ENCODE measurements at regions not wholly inside any gene's neighbourhood (a gene's known extent, or its start where the extent isn't known, plus 50 kb on each side); places are given as distances from the start of the nearest gene placed in this dataset.

DNA sequence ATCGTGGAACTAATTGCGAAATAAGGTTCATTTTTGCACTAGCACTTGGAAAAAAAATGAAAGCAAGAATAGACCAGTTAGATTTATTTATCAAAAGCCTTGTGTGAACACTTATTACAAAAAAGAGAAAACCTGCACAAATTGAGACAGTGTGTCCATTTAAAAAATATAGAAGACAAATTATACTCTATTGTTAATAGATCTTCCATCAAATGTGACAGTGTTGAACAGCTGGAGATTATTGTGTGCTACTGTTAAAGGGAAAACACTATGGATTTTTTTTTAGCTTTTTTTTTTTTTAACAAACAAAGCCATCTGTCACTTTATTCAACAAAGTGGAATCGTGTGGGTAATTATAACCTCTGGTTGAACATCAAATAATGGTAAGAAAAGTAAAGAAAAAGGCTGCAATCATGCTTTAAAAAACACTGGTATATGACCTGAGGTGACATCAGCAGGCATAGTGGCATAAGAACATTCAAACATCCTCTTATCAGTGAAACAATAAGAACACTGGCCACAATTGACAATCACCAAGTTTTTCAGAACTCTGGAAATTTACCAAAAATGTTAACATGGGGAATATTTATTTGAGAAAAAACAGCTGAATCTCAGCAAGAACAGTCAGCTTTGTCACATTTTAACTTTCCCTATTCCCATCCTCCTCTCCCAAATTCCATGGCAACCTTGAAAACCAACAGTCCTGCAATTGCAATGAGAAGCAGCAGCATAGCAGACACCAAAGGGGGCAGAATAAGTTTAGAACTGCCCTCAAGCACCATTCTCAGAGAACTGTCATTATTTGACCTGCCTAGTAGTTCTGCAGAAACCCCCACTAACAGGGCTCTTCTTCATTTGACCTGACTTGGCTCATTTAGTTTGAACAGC, 442.3 kb upstream of the MON1B start:
- POLR2A ChIA-PET: no interaction called here
- Mint-ChIP-seq H3K27ac (no peak overlapping the region), H3K4me1 (no peaks in the 10 kb centered on the region), H3K4me3 (no peak overlapping the region), H3K9me3 (peaks cover 3 to 25% (median 12%) of the 10 kb centered on the region in 9 donors), H3K36me3 (no peaks in the 10 kb centered on the region), H3K27me3 (no peaks in the 10 kb centered on the region)
- DNase-seq (no peak), ATAC-seq (no peak)

- Mint-ChIP-seq H3K36me3 (no peaks in the 10 kb centered on the region), H3K4me1 (no peaks in the 10 kb centered on the region), H3K27me3 (no peaks in the 10 kb centered on the region)
Measured at GRCh38 chr16:76749780-76750375, 441.1 kb upstream of the MON1B start.

DNA sequence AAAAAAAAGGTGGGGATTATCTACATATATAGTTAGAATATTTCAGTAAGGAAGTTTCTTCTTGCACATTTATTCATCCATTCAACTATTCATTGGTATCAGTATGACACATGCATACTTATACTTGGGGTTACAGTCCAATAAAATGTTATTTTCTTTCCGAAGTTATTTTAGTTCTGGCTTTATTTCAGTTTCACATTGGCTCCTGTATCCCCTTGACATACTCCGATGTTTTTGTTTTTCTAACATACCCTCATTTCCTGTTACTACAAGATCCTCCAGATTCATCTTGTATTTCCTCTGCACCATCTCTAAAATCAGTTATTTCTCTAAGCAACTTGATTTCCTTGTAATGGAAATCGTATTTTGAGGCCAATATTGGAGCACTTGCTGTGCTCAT, 435.5 kb upstream of the MON1B start:
- DNase-seq (no peak), ATAC-seq (no peak)
- Mint-ChIP-seq H3K9me3 (peaks cover 1 to 23% (median 7%) of the 10 kb centered on the region in 9 donors), H3K27me3 (no peaks in the 10 kb centered on the region), H3K4me1 (no peaks in the 10 kb centered on the region), H3K36me3 (peaks cover 0 to 5% (median 0%) of the 10 kb centered on the region in 3 donors), H3K4me3 (no peak overlapping the region), H3K27ac (no peak overlapping the region)
- POLR2A ChIA-PET: no interaction called here

More at GRCh38 chr16:76749780-76750375, 441.1 kb upstream of the MON1B start:
- Mint-ChIP-seq H3K4me3 (no peak overlapping the region), H3K9me3 (peaks cover 1 to 16% (median 9%) of the 10 kb centered on the region in 9 donors), H3K27ac (no peak overlapping the region)
- POLR2A ChIA-PET: no interaction called here
- DNase-seq: no peak
- ATAC-seq: no peak

DNA sequence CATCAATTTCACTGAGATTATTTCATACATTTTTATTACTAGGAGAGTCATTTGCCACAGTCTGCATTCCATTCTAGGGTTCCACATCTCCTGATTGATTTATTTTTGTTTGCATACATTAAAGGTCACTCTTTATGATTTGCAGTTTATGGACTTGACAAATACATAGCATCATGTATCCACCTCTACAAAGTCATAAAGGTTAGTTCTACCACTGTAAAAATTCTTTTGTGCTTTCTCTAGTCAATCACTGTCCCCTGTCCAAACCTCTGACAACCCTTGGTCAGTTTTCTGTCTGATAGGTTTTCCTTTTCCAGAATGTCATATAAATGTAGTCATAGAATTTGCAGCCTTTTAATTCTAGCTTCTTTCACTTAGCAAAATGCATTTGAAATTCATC, 434.6 kb upstream of the MON1B start:
- POLR2A ChIA-PET: no interaction called here
- Mint-ChIP-seq H3K36me3 (peaks cover 0 to 5% (median 0%) of the 10 kb centered on the region in 3 donors), H3K4me3 (no peak overlapping the region), H3K27ac (no peak overlapping the region), H3K9me3 (peaks cover 4 to 31% (median 10%) of the 10 kb centered on the region in 9 donors), H3K27me3 (no peaks in the 10 kb centered on the region), H3K4me1 (no peaks in the 10 kb centered on the region)
- ATAC-seq: no peak
- no peak for DNase-seq

DNA sequence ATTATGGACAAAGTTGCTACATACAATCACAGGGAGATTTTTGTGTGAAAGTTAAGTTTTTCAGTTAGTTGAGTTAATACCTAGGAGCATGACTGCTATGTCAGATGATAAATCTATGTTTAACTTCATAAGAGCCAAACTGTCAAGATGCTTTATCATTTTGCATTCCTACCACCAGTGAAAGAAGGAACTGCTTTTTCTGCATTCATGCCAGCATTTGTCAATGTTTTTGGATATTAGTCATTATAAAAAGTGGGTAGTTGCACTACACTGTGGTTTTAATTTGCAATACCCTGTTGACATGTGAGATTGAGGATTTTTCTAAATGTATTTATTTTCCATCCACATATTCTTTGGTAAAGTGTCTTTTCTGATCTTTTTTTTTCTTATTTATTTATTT, 434.0 kb upstream of the MON1B start:
- Mint-ChIP-seq H3K27me3 (no peaks in the 10 kb centered on the region), H3K27ac (no peak overlapping the region), H3K4me3 (no peak overlapping the region), H3K4me1 (no peaks in the 10 kb centered on the region), H3K9me3 (peaks cover 4 to 32% (median 11%) of the 10 kb centered on the region in 9 donors), H3K36me3 (peaks cover 0 to 5% (median 0%) of the 10 kb centered on the region in 3 donors)
- no peak for ATAC-seq
- POLR2A ChIA-PET: no interaction called here
- DNase-seq: no peak

DNA sequence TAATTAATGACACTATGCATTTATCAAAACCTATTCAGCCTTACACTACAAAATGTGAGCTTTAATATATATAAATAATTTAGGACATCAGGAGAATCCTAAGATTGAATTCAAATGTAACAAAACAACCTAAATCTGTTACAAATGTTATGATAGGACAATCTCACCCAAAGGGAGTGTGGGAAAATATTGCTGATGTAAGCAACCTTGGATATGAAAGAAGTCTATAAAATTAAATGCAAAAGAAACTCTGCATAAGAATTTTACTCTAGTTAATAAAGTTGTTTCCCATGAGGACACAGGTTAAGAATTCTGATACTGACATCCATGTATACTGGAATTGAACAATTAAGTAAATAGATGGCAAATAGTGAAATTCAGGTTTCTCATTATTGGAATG, 424.5 kb upstream of the MON1B start:
- DNase-seq (no peak), ATAC-seq (no peak)
- POLR2A ChIA-PET: no interaction called here
- Mint-ChIP-seq H3K27me3 (no peaks in the 10 kb centered on the region), H3K9me3 (peaks cover 4 to 29% (median 18%) of the 10 kb centered on the region in 9 donors), H3K4me1 (no peaks in the 10 kb centered on the region), H3K36me3 (no peaks in the 10 kb centered on the region), H3K4me3 (no peak overlapping the region), H3K27ac (no peak overlapping the region)

- Mint-ChIP-seq H3K27me3 (no peaks in the 10 kb centered on the region), H3K4me1 (no peaks in the 10 kb centered on the region), H3K27ac (no peak overlapping the region)
Measured at GRCh38 chr16:76768316-76768715, 422.7 kb upstream of the MON1B start.

DNA sequence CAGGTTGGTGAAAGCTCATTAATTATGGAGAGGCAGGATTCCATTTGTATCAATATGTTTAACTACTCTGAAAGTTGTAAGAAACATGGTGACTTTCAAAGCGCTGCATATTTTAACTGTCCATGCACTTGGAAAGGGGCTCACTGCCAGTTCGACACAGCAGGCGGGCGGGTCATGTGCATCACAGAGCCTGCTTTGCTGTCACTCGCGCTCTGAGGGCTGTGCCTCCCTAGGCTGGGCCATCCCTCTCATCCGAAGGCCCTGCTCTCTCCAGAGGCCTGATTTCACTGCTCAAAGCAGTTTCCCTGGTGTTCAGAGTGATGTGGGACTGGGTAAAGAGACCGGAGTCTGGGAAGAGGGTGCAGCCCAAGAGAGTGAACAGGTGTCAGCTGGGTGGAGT, 422.0 kb upstream of the MON1B start:
- ATAC-seq (no peak), DNase-seq (no peak)
- Mint-ChIP-seq H3K27ac (no peak overlapping the region), H3K9me3 (peaks cover 0 to 32% (median 9%) of the 10 kb centered on the region in 9 donors), H3K4me3 (no peak overlapping the region), H3K4me1 (no peaks in the 10 kb centered on the region), H3K27me3 (no peaks in the 10 kb centered on the region), H3K36me3 (no peaks in the 10 kb centered on the region)
- POLR2A ChIA-PET: no interaction called here

More at GRCh38 chr16:76768316-76768715, 422.7 kb upstream of the MON1B start:
- DNase-seq: no peak
- no peak for ATAC-seq
- POLR2A ChIA-PET: no interaction called here
- Mint-ChIP-seq H3K36me3 (no peaks in the 10 kb centered on the region), H3K4me3 (no peak overlapping the region), H3K9me3 (peaks cover 0 to 29% (median 9%) of the 10 kb centered on the region in 9 donors)

GRCh38 chr16:76771216-76771615, 419.8 kb upstream of the MON1B start:
- Mint-ChIP-seq H3K27ac (no peak overlapping the region), H3K36me3 (no peaks in the 10 kb centered on the region), H3K4me1 (no peaks in the 10 kb centered on the region), H3K27me3 (no peaks in the 10 kb centered on the region), H3K9me3 (peaks cover 0 to 33% (median 7%) of the 10 kb centered on the region in 9 donors), H3K4me3 (no peak overlapping the region)
- POLR2A ChIA-PET: no interaction called here
- ATAC-seq: no peak
- DNase-seq: no peak

DNA sequence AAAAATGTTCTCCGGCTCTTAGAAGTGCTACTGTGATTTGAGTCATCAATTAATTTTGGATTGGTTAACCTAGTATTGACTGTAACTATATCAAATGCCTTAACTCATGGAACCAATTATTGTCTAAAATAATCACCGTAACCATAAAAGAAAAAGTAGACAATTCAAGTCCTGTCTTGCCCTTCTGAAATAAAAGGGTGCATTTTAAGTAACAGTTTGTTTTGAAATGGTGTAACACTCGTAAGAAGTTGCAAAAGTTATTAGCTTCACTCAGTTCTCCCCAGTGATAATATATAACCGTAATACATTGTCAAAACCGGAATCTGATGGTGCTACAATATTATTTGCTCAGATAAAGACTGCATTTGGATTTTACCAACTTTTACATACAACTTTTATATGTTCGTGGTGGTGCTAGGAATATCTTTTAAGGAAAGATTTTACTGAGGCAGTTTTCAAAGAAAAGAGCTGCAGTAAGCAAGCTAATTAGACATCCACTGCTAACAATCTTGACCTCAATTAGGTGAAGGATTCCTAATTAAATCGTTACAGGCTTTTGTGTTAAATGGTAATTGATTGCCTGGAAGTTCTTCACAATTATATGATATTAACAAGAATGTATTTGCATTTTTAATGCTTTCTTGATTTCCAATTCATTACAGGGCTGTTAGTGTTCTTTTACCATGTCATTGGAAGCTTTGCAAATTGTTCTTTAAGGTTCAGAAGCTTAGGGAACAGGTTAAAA, 413.1 kb upstream of the MON1B start:
- no peak overlapping the region for H3K27ac Mint-ChIP-seq
- no peaks in the 10 kb centered on the region for H3K4me1 Mint-ChIP-seq
- H3K9me3 Mint-ChIP-seq: peaks cover 4 to 47% (median 8%) of the 10 kb centered on the region in 9 donors

GRCh38 chr16:76780556-76780955, 410.4 kb upstream of the MON1B start:
- peaks cover 0 to 6% (median 0%) of the 10 kb centered on the region in 3 donors for H3K36me3 Mint-ChIP-seq
- ATAC-seq (no peak), DNase-seq (no peak)
- no peak overlapping the region for H3K4me3 Mint-ChIP-seq
- H3K27ac Mint-ChIP-seq: no peak overlapping the region
- POLR2A ChIA-PET: no interaction called here
- H3K9me3 Mint-ChIP-seq: peaks cover 5 to 53% (median 12%) of the 10 kb centered on the region in 9 donors
- no peaks in the 10 kb centered on the region for H3K4me1 Mint-ChIP-seq
- H3K27me3 Mint-ChIP-seq: peaks cover 0 to 3% (median 0%) of the 10 kb centered on the region in 5 donors

More for the DNA sequence above, 413.1 kb upstream of the MON1B start:
- ATAC-seq: no peak
- POLR2A ChIA-PET: no interaction called here
- peaks cover 0 to 6% (median 0%) of the 10 kb centered on the region in 3 donors for H3K36me3 Mint-ChIP-seq
- DNase-seq: no peak
- H3K4me3 Mint-ChIP-seq: no peak overlapping the region
- no peaks in the 10 kb centered on the region for H3K27me3 Mint-ChIP-seq

DNA sequence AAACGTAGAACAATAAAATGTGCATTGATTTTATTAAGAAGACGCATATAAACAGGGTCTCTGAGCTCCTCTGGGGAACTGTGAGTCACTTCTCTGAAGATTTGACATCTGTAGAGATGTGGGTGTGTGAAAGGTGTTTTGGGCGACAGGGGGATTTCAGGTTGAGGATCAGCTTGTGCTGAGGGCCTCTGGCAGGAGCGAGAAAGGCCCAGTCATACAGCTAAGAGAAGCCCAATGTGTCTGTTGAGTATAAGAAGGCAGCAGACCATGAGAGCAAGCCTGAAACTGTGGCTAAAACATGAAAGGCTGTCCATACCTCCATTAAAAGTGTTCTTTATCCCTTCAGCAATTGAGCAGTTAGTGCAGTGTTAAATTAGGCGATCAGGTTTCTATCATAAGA, 406.5 kb upstream of the MON1B start:
- H3K27ac Mint-ChIP-seq: no peak overlapping the region
- H3K4me1 Mint-ChIP-seq: no peaks in the 10 kb centered on the region
- no peak overlapping the region for H3K4me3 Mint-ChIP-seq
- H3K27me3 Mint-ChIP-seq: peaks cover 0 to 3% (median 0%) of the 10 kb centered on the region in 5 donors
- POLR2A ChIA-PET: no interaction called here
- no peak for DNase-seq
- peaks cover 7 to 38% (median 13%) of the 10 kb centered on the region in 9 donors for H3K9me3 Mint-ChIP-seq
- ATAC-seq: no peak
- peaks cover 0 to 6% (median 0%) of the 10 kb centered on the region in 3 donors for H3K36me3 Mint-ChIP-seq

GRCh38 chr16:76787394-76787793, 403.6 kb upstream of the MON1B start:
- ATAC-seq (no peak), DNase-seq (no peak)
- Mint-ChIP-seq H3K27me3 (peaks cover 0 to 3% (median 0%) of the 10 kb centered on the region in 5 donors), H3K27ac (no peak overlapping the region), H3K36me3 (peaks cover 0 to under 1% (median 0%) of the 10 kb centered on the region in 3 donors), H3K4me3 (no peak overlapping the region), H3K4me1 (no peaks in the 10 kb centered on the region), H3K9me3 (peaks cover 5 to 22% (median 10%) of the 10 kb centered on the region in 9 donors)
- POLR2A ChIA-PET: no interaction called here
